Esophagus squamous epithelium (tissue), 5 donors: ENCODE measurements at regions not wholly inside any gene's neighbourhood (a gene's known extent, or its start where the extent isn't known, plus 50 kb on each side); places are given as distances from the start of the nearest gene placed in this dataset.

Source experiments
- DNase-seq: peaks from one replicate; lab custom pipeline; 2025; lab: John Stamatoyannopoulos, UW
- H3K27ac ChIP-seq, 4 donors: fragments of 200-600 bp; sonication (generic); one replicate each; pipeline ENCODE4 v1.5.1; 2016 to 2019; ENCODE audit warnings: mild to moderate bottlenecking in 1 of 4
- H3K27me3 ChIP-seq, 4 donors: fragments of 200-600 bp; sonication (generic); 1 replicate in 3 of 4; 2 replicates in 1 of 4; pipeline versions ENCODE4 v1.5.1 to v1.6.0; 2017 to 2021; ENCODE audit warnings: antibody characterized with exemption in 1 of 4
- H3K36me3 ChIP-seq, 3 donors: fragments of 200-600 bp; sonication (generic); one replicate each; pipeline ENCODE4 v1.5.1; 2016 to 2019
- H3K4me1 ChIP-seq, 3 donors: fragments of 200-600 bp; sonication (generic); one replicate each; pipeline ENCODE4 v1.5.1; 2017 to 2019
- H3K4me3 ChIP-seq, 4 donors: fragments of 200-600 bp; sonication (generic); 1 replicate in 3 of 4; 2 replicates in 1 of 4; pipeline ENCODE4 v1.5.1; 2016 to 2019; ENCODE audit warnings: mild to moderate bottlenecking in 2 of 4, moderate library complexity in 1 of 4
- H3K9me3 ChIP-seq, 3 donors: fragments of 200-600 bp; sonication (generic); one replicate each; pipeline ENCODE4 v1.5.1; 2016 to 2019
- POLR2A ChIP-seq, 4 donors: fragments of 450-650 bp; IDR thresholded peaks; one replicate each; pipeline ENCODE4 v1.6.1; 2017; ENCODE audit warnings: antibody characterized with exemption in 4 of 4, mild to moderate bottlenecking in 4 of 4, moderate library complexity in 3 of 4
- WGBS, 2 donors: methylation state at CpG; one replicate each; pipeline ENCODE4 v1.1.5; 2018; 5-methylcytosine and 5-hydroxymethylcytosine counted together
- intact Hi-C: fragments of 100-400 bp; cut with DNase I; formaldehyde crosslinking; loops from one replicate; pipeline ENCODE4 v1.15.0; 2022
- TF ChIP-seq, protein P1 (sequence below), 6 experiments: fragments of 450-650 bp in 4 of 6; fragments of 200-600 bp in 2 of 6; sonication (generic) in 2 of 6; IDR thresholded peaks; one replicate each; pipeline ENCODE4 v1.5.1; 2016 to 2019; ENCODE audit warnings: antibody characterized with exemption in 6 of 6, mild to moderate bottlenecking in 4 of 6, moderate library complexity in 4 of 6
- donor health status: DM: yes; HTN: yes; CAD: no.

DNA sequence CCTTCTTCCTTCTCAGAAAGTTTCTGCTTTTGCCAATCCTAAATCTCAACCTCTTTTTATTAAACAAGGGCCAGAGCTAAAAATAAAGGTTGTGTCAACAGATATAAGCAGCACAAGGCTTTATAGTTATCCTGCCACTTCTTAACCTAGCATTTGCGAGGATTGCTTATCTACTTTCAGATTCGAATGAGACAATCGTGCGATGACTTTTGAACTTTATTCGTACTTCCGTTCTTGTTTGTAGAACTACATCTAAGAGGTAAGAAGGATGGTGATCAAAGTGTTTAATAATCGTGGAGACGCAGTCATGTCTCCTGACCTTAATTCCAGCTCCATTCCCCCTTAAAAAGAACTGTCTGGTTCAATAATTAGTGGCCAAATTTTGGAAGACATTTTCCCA, 578.6 kb downstream of the PIK3C3 start:
- no peak overlapping the region for H3K27ac ChIP-seq
- DNase-seq, result no peak
- no peaks in the 10 kb centered on the region for H3K4me1 ChIP-seq
- TF ChIP-seq, protein P1, sequence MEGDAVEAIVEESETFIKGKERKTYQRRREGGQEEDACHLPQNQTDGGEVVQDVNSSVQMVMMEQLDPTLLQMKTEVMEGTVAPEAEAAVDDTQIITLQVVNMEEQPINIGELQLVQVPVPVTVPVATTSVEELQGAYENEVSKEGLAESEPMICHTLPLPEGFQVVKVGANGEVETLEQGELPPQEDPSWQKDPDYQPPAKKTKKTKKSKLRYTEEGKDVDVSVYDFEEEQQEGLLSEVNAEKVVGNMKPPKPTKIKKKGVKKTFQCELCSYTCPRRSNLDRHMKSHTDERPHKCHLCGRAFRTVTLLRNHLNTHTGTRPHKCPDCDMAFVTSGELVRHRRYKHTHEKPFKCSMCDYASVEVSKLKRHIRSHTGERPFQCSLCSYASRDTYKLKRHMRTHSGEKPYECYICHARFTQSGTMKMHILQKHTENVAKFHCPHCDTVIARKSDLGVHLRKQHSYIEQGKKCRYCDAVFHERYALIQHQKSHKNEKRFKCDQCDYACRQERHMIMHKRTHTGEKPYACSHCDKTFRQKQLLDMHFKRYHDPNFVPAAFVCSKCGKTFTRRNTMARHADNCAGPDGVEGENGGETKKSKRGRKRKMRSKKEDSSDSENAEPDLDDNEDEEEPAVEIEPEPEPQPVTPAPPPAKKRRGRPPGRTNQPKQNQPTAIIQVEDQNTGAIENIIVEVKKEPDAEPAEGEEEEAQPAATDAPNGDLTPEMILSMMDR (IDR thresholded peaks at IDR 0.05), result no peak
- no peak for TF ChIP-seq POLR2A (IDR thresholded peaks at IDR 0.05)
- no peaks in the 10 kb centered on the region for H3K27me3 ChIP-seq
- H3K36me3 ChIP-seq, result no peaks in the 10 kb centered on the region
- intact Hi-C loops, result no loop called here
- 65 to 86% methylated on average over 8 of the region's 8 CpGs for WGBS, 2 donors
- no peaks in the 10 kb centered on the region for H3K9me3 ChIP-seq
- H3K4me3 ChIP-seq, result no peak overlapping the region

DNA sequence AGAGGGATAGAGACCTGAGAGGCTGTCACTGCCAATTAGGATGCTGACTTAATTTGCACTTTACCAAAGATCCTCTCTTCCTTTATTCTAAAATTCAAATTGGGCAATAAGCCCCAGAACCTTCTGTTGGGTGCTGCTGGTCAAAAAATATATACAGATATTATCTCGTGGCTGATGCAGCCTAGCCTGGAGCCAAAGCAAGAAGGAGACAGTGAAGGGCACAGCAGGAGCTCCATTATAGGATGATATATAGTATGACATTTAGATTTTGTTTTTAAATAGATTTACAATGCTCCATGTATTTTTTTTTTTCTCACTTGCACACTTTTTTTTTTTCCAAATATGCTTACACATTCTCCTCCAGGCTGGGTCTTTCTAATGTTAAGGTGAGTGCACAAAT, 579.3 kb downstream of the PIK3C3 start:
- Histone ChIP-seq H3K9me3 (no peaks in the 10 kb centered on the region), H3K4me3 (no peak overlapping the region), H3K27ac (no peak overlapping the region), H3K36me3 (no peaks in the 10 kb centered on the region), H3K4me1 (no peaks in the 10 kb centered on the region), H3K27me3 (no peaks in the 10 kb centered on the region)
- no peak for DNase-seq
- intact Hi-C loops, result no loop called here
- TF ChIP-seq, protein P1 (IDR thresholded peaks at IDR 0.05), result no peak
- TF ChIP-seq POLR2A (IDR thresholded peaks at IDR 0.05), result no peak
- WGBS, 2 donors, result 32 to 33% methylated on average over 1 of the region's 1 CpG

- intact Hi-C loops, result no loop called here
- Histone ChIP-seq H3K9me3 (no peaks in the 10 kb centered on the region), H3K27me3 (no peaks in the 10 kb centered on the region), H3K27ac (no peak overlapping the region), H3K4me1 (no peaks in the 10 kb centered on the region), H3K36me3 (no peaks in the 10 kb centered on the region), H3K4me3 (no peak overlapping the region)
- no peak for DNase-seq
- WGBS, 2 donors, result 50 to 56% methylated on average over 1 of the region's 1 CpG
- TF ChIP-seq, protein P1 (IDR thresholded peaks at IDR 0.05), result no peak
- no peak for TF ChIP-seq POLR2A (IDR thresholded peaks at IDR 0.05)
These were observed 579.0 kb downstream of the RIT2 start for GRCh38 chr18:42536442-42536841.

DNA sequence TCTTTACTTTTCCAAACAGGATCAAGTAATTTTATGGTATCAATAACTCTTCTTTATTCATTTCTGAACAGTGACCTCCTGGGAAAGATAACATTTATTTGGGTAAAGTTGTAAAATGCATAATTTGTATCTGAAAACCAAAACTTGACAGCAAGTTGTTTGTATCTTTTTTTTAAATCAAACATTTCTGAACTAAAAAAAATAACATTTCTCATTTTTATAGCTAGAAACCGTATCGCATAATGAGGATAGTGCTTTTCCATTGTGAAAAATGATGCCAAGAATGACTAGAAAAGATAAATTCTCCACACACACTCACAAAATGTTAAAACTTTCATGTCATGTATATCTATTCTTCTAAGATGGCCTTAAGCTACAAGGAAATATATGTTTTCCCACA, 578.2 kb downstream of the RIT2 start:
- Histone ChIP-seq H3K9me3 (no peaks in the 10 kb centered on the region), H3K36me3 (no peaks in the 10 kb centered on the region), H3K27me3 (no peaks in the 10 kb centered on the region), H3K4me1 (no peaks in the 10 kb centered on the region), H3K27ac (no peak overlapping the region), H3K4me3 (no peak overlapping the region)
- DNase-seq, result no peak
- TF ChIP-seq, protein P1 (IDR thresholded peaks at IDR 0.05), result no peak
- no peak for TF ChIP-seq POLR2A (IDR thresholded peaks at IDR 0.05)
- whole genome bisulfite sequencing, 2 donors, result 76 to 83% methylated on average over 2 of the region's 2 CpGs
- intact Hi-C loops, result no loop called here

DNA sequence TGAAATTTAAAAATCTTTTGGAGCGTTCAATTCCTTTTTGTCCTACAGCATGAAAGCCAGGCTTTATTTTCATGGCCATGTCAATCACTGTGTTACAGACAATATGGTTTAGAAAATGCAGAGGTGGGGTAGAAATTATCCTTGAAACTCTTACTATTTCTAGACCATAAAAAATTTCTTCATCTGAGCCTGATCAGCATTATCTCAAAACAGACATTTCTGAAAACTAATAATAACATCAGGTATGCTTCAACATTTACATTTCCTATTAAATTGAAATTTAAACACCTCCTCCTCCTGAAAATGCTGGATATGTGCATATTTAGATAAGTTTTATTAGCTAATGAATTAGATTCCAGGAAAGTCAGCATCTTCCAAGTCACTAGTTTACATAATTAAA, 570.6 kb downstream of the RIT2 start:
- Histone ChIP-seq H3K9me3 (no peaks in the 10 kb centered on the region), H3K36me3 (no peaks in the 10 kb centered on the region), H3K4me1 (no peaks in the 10 kb centered on the region), H3K27me3 (no peaks in the 10 kb centered on the region), H3K27ac (no peak overlapping the region), H3K4me3 (no peak overlapping the region)
- WGBS, 2 donors, result 78 to 81% methylated on average over 1 of the region's 1 CpG
- DNase-seq, result no peak
- TF ChIP-seq, protein P1 (IDR thresholded peaks at IDR 0.05), result no peak
- no peak for TF ChIP-seq POLR2A (IDR thresholded peaks at IDR 0.05)
- intact Hi-C loops, result no loop called here
